Neural cell (in vitro differentiated cells): ENCODE measurements at regions not wholly inside any gene's neighbourhood (a gene's known extent, or its start where the extent isn't known, plus 50 kb on each side); places are given as distances from the start of the nearest gene placed in this dataset.

Experiments used
- H2AFZ ChIP-seq: fragments of 200-600, 300-800 bp; sonication (generic), shearing (Covaris generic); 2 replicates; pipeline ENCODE4 v1.6.0; 2014; ENCODE audit warnings: low read depth, mild to moderate bottlenecking, antibody characterized with exemption, low read length, moderate library complexity
- H3F3A ChIP-seq: fragments of 200-600 bp; shearing (Covaris generic); 2 replicates; pipeline ENCODE4 v1.6.1; 2016; ENCODE audit warnings: mild to moderate bottlenecking, moderate library complexity, mixed read lengths, antibody characterized with exemption, low read length; ENCODE audit not compliant: insufficient read depth, poor library complexity, severe bottlenecking
- H3K27ac ChIP-seq: fragments of 200-600, 300-800 bp; sonication (generic), shearing (Covaris generic); 2 replicates; pipeline ENCODE4 v1.5.1; 2014; ENCODE audit warnings: mild to moderate bottlenecking, low read length, moderate library complexity
- H3K27me3 ChIP-seq: fragments of 300-800, 200-600 bp; sonication (generic), shearing (Covaris generic); 2 replicates; pipeline ENCODE4 v1.6.0; 2014; ENCODE audit warnings: mild to moderate bottlenecking, low read depth, low read length, moderate library complexity; ENCODE audit not compliant: insufficient read depth
- H3K36me3 ChIP-seq: fragments of 300-800, 200-600 bp; sonication (generic), shearing (Covaris generic); 2 replicates; pipeline ENCODE4 v1.5.1; 2014; ENCODE audit warnings: mild to moderate bottlenecking, antibody characterized with exemption, low read length, moderate library complexity; ENCODE audit not compliant: insufficient read depth
- H3K4me2 ChIP-seq: fragments of 300-800, 200-600 bp; sonication (generic), shearing (Covaris generic); 2 replicates; pipeline ENCODE4 v1.6.0; 2014; ENCODE audit warnings: mild to moderate bottlenecking, low read length
- H3K4me3 ChIP-seq: fragments of 300-800, 200-600 bp; sonication (generic), shearing (Covaris generic); 2 replicates; pipeline ENCODE4 v1.5.1; 2014; ENCODE audit warnings: mild to moderate bottlenecking, low read length, moderate library complexity
- H3K79me2 ChIP-seq: fragments of 200-600 bp; shearing (Covaris generic); replicated peaks from 2 replicates; pipeline ENCODE4 v1.6.0; 2014; ENCODE audit warnings: mild to moderate bottlenecking, low read length, moderate library complexity; ENCODE audit not compliant: insufficient read depth
- H3K9ac ChIP-seq: fragments of 300-800, 200-600 bp; sonication (generic), shearing (Covaris generic); 2 replicates; pipeline ENCODE4 v1.6.1; 2016; ENCODE audit warnings: mild to moderate bottlenecking, low read length, mixed read lengths
- H3K9me2 ChIP-seq: fragments of 200-600 bp; shearing (Covaris generic); 2 replicates; pipeline ENCODE4 v1.6.1; 2016; ENCODE audit warnings: mild to moderate bottlenecking, low read length, mixed read lengths; ENCODE audit not compliant: insufficient read depth
- H3K9me3 ChIP-seq: fragments of 200-600, 300-800 bp; sonication (generic), shearing (Covaris generic); 2 replicates; pipeline ENCODE4 v1.6.1; 2016; ENCODE audit warnings: mild to moderate bottlenecking, mixed run types, low read length, moderate library complexity, mixed read lengths
- H4K20me1 ChIP-seq: fragments of 200-600 bp; shearing (Covaris generic); 2 replicates; pipeline ENCODE4 v1.6.1; 2016; ENCODE audit warnings: mild to moderate bottlenecking, mixed run types; ENCODE audit not compliant: insufficient read depth
- EP300 ChIP-seq: fragments of 450-650 bp; conservative IDR thresholded peaks from 2 replicates; pipeline ENCODE4 v1.6.1; 2014; ENCODE audit warnings: antibody characterized with exemption, mild to moderate bottlenecking, moderate library complexity; ENCODE audit not compliant: poor library complexity, severe bottlenecking
- EZH2 ChIP-seq: fragments of 200-600, 300-800 bp; shearing (Covaris generic), sonication (generic); IDR thresholded peaks from 2 replicates; pipeline ENCODE4 v1.6.1; 2014; ENCODE audit warnings: antibody characterized with exemption, low read length, borderline replicate concordance, mild to moderate bottlenecking; ENCODE audit not compliant: insufficient read depth, poor library complexity, severe bottlenecking
- MXI1 ChIP-seq: fragments of 450-650 bp; conservative IDR thresholded peaks from 2 replicates; pipeline ENCODE4 v1.6.1; 2014; ENCODE audit warnings: antibody characterized with exemption, mild to moderate bottlenecking; ENCODE audit not compliant: poor library complexity, severe bottlenecking
- POLR2AphosphoS5 ChIP-seq: IDR thresholded peaks from 2 replicates; pipeline ENCODE4 v1.6.1; 2012
- RAD21 ChIP-seq: fragments of 450-650 bp; conservative IDR thresholded peaks from 2 replicates; pipeline ENCODE4 v1.6.1; 2014; ENCODE audit warnings: antibody characterized with exemption, mild to moderate bottlenecking, moderate library complexity
- SMC3 ChIP-seq: fragments of 450-650 bp; conservative IDR thresholded peaks from 2 replicates; pipeline ENCODE4 v1.6.1; 2014; ENCODE audit warnings: antibody characterized with exemption, mild to moderate bottlenecking, moderate library complexity; ENCODE audit not compliant: poor library complexity
- TAF1 ChIP-seq: IDR thresholded peaks from 2 replicates; pipeline ENCODE4 v1.6.1; 2012; ENCODE audit warnings: low read depth
- TF ChIP-seq, protein P1 (sequence below): fragments of 450-650 bp; IDR thresholded peaks from 2 replicates; pipeline ENCODE4 v1.5.1; 2014; ENCODE audit warnings: antibody characterized with exemption, mild to moderate bottlenecking, moderate library complexity; ENCODE audit not compliant: poor library complexity, severe bottlenecking
- TF ChIP-seq, protein P2 (sequence below): IDR thresholded peaks from 2 replicates; pipeline ENCODE4 v1.6.1; 2012; ENCODE audit warnings: borderline replicate concordance

GRCh38 chr3:153756816-153757215, 364.4 kb upstream of the ARHGEF26 start:
- Histone ChIP-seq H3K9me2 (no peaks in the 10 kb centered on the region), H3K79me2 (no peaks in the 10 kb centered on the region), H3K9me3 (no peaks in the 10 kb centered on the region), H3F3A (no peaks in the 10 kb centered on the region), H3K9ac (no peak overlapping the region), H3K27me3 (no peaks in the 10 kb centered on the region), H3K4me3 (no peak overlapping the region), H3K36me3 (no peaks in the 10 kb centered on the region), H3K27ac (no peak overlapping the region), H3K4me2 (no peak overlapping the region), H2AFZ (no peak overlapping the region), H4K20me1 (no peaks in the 10 kb centered on the region)
- TF ChIP-seq, protein P1, sequence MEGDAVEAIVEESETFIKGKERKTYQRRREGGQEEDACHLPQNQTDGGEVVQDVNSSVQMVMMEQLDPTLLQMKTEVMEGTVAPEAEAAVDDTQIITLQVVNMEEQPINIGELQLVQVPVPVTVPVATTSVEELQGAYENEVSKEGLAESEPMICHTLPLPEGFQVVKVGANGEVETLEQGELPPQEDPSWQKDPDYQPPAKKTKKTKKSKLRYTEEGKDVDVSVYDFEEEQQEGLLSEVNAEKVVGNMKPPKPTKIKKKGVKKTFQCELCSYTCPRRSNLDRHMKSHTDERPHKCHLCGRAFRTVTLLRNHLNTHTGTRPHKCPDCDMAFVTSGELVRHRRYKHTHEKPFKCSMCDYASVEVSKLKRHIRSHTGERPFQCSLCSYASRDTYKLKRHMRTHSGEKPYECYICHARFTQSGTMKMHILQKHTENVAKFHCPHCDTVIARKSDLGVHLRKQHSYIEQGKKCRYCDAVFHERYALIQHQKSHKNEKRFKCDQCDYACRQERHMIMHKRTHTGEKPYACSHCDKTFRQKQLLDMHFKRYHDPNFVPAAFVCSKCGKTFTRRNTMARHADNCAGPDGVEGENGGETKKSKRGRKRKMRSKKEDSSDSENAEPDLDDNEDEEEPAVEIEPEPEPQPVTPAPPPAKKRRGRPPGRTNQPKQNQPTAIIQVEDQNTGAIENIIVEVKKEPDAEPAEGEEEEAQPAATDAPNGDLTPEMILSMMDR: no peak
- TF ChIP-seq POLR2AphosphoS5 (no peak), EP300 (no peak), TAF1 (no peak), MXI1 (no peak), SMC3 (no peak)
- TF ChIP-seq, protein P2, sequence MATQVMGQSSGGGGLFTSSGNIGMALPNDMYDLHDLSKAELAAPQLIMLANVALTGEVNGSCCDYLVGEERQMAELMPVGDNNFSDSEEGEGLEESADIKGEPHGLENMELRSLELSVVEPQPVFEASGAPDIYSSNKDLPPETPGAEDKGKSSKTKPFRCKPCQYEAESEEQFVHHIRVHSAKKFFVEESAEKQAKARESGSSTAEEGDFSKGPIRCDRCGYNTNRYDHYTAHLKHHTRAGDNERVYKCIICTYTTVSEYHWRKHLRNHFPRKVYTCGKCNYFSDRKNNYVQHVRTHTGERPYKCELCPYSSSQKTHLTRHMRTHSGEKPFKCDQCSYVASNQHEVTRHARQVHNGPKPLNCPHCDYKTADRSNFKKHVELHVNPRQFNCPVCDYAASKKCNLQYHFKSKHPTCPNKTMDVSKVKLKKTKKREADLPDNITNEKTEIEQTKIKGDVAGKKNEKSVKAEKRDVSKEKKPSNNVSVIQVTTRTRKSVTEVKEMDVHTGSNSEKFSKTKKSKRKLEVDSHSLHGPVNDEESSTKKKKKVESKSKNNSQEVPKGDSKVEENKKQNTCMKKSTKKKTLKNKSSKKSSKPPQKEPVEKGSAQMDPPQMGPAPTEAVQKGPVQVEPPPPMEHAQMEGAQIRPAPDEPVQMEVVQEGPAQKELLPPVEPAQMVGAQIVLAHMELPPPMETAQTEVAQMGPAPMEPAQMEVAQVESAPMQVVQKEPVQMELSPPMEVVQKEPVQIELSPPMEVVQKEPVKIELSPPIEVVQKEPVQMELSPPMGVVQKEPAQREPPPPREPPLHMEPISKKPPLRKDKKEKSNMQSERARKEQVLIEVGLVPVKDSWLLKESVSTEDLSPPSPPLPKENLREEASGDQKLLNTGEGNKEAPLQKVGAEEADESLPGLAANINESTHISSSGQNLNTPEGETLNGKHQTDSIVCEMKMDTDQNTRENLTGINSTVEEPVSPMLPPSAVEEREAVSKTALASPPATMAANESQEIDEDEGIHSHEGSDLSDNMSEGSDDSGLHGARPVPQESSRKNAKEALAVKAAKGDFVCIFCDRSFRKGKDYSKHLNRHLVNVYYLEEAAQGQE: no peak

GRCh38 chr3:153757839-153758238, 363.4 kb upstream of the ARHGEF26 start:
- H2AFZ ChIP-seq: no peak overlapping the region
- no peak for TF ChIP-seq EP300
- no peak for TF ChIP-seq EZH2
- no peak for TF ChIP-seq SMC3
- TF ChIP-seq, protein P1: no peak
- TF ChIP-seq POLR2AphosphoS5: no peak
- TF ChIP-seq RAD21: no peak
- TF ChIP-seq, protein P2: no peak
- no peak for TF ChIP-seq TAF1
- no peak for TF ChIP-seq MXI1
- no peaks in the 10 kb centered on the region for H3K9me2 ChIP-seq
- no peaks in the 10 kb centered on the region for H3K79me2 ChIP-seq
- H3K27me3 ChIP-seq: no peaks in the 10 kb centered on the region
- H4K20me1 ChIP-seq: no peaks in the 10 kb centered on the region
- no peak overlapping the region for H3K27ac ChIP-seq
- no peak overlapping the region for H3K9ac ChIP-seq
- no peaks in the 10 kb centered on the region for H3K36me3 ChIP-seq
- no peak overlapping the region for H3K4me3 ChIP-seq
- no peak overlapping the region for H3K4me2 ChIP-seq
- no peaks in the 10 kb centered on the region for H3K9me3 ChIP-seq
- no peaks in the 10 kb centered on the region for H3F3A ChIP-seq
